ENCODE measurements at regions not wholly inside any gene's neighbourhood (a gene's known extent, or its start where the extent isn't known, plus 50 kb on each side); places are given as distances from the start of the nearest gene placed in this dataset.

- Histone ChIP-seq H3K14ac (ENCODE audit: insufficient read depth, low read length) (no peak overlapping the region), H2BK5ac (ENCODE audit: insufficient read length, low read length) (no peak overlapping the region), H3K27me3 (ENCODE audit: insufficient read depth, low read length) (no peaks in the 10 kb centered on the region), H2BK12ac (ENCODE audit: insufficient read length, low read depth, low read length) (no peak overlapping the region), H3K23ac (ENCODE audit: insufficient read length, low read depth, low read length) (no peak overlapping the region), H4K91ac (ENCODE audit: insufficient read length, low read depth, low read length) (no peak overlapping the region), H4K8ac (replicated peaks; ENCODE audit: insufficient read length, low read depth, low read length) (no peak overlapping the region), H3K23me2 (ENCODE audit: insufficient read length, low read depth, low read length, poor library complexity, severe bottlenecking) (no peaks in the 10 kb centered on the region), H3K4me1 (ENCODE audit: insufficient read depth, low read length) (no peaks in the 10 kb centered on the region), H2BK20ac (ENCODE audit: low read depth, low read length, poor library complexity, severe bottlenecking) (no peak overlapping the region), H2BK120ac (ENCODE audit: low read depth, low read length, poor library complexity, severe bottlenecking) (no peak overlapping the region), H3K27ac (ENCODE audit: insufficient read length, low read depth, low read length) (no peak overlapping the region), H3K9ac (ENCODE audit: extremely low read depth, insufficient read length, low read length) (no peak overlapping the region), H3K18ac (ENCODE audit: insufficient read length, low read depth, low read length) (no peak overlapping the region), H4K20me1 (ENCODE audit: control insufficient read depth, insufficient read depth, insufficient read length) (no peaks in the 10 kb centered on the region), H3K79me2 (ENCODE audit: insufficient read depth, low read length) (no peaks in the 10 kb centered on the region), H4K5ac (ENCODE audit: insufficient read length, low read depth, low read length) (no peak overlapping the region), H2AK5ac (ENCODE audit: insufficient read length, low read length) (no peak overlapping the region), H3K4me2 (ENCODE audit: insufficient read depth, insufficient read length, low read length) (no peak overlapping the region), H3K4ac (ENCODE audit: low read depth, low read length) (no peak overlapping the region), H2AFZ (ENCODE audit: low read length) (no peak overlapping the region), H3T11ph (ENCODE audit: low read length) (no peak overlapping the region), H3K9me3 (ENCODE audit: control insufficient read depth, low read depth, low read length) (no peaks in the 10 kb centered on the region), H3K56ac (ENCODE audit: insufficient read length, low read depth, low read length) (no peak overlapping the region), H3K79me1 (ENCODE audit: insufficient read depth, low read depth, low read length, poor library complexity, severe bottlenecking) (no peaks in the 10 kb centered on the region), H2BK15ac (ENCODE audit: low read depth, low read length) (no peak overlapping the region)
- no peaks in the 10 kb centered on the region for H3K36me3 Mint-ChIP-seq (ENCODE audit: insufficient read depth in 1 of 3, low read depth in 3 of 3)
- DNase-seq, result no peak
- no CpG with 5 or more reads among the region's 2 CpGs for WGBS (ENCODE audit: extremely low coverage, insufficient read length, low lambda C conversion rate)
- no peak overlapping the region for H3K27ac Mint-ChIP-seq
- H3K27me3 Mint-ChIP-seq (ENCODE audit: low read depth), result no peaks in the 10 kb centered on the region; the same call in 1 of the 2 replicates
- peaks cover 0 to 9% of the 10 kb centered on the region in 2 experiments; a peak in 2 of 4 replicates for H3K4me1 Mint-ChIP-seq
- H3K9me3 Mint-ChIP-seq, result peaks cover 0 to 2% of the 10 kb centered on the region in 2 experiments; a peak in 1 of 5 replicates
- no peak overlapping the region for H3K4me3 Mint-ChIP-seq
- TF ChIP-seq, protein P1, sequence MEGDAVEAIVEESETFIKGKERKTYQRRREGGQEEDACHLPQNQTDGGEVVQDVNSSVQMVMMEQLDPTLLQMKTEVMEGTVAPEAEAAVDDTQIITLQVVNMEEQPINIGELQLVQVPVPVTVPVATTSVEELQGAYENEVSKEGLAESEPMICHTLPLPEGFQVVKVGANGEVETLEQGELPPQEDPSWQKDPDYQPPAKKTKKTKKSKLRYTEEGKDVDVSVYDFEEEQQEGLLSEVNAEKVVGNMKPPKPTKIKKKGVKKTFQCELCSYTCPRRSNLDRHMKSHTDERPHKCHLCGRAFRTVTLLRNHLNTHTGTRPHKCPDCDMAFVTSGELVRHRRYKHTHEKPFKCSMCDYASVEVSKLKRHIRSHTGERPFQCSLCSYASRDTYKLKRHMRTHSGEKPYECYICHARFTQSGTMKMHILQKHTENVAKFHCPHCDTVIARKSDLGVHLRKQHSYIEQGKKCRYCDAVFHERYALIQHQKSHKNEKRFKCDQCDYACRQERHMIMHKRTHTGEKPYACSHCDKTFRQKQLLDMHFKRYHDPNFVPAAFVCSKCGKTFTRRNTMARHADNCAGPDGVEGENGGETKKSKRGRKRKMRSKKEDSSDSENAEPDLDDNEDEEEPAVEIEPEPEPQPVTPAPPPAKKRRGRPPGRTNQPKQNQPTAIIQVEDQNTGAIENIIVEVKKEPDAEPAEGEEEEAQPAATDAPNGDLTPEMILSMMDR (conservative IDR thresholded peaks at IDR 0.05), result no peak
Measured at GRCh38 chr12:25861226-25861625, 97.3 kb upstream of the RASSF8 start.
